ENCODE measurements at regions not wholly inside any gene's neighbourhood (a gene's known extent, or its start where the extent isn't known, plus 50 kb on each side); places are given as distances from the start of the nearest gene placed in this dataset.
"Not testable (repeated sequence)": the region's sequence is repeated elsewhere in the genome, so short reads cannot be mapped to it uniquely, and the experiment has no call there.

GRCh38 chr7:29723599-29723998 is 82.7 kb upstream of the WIPF3 start:
- no peaks in the 10 kb centered on the region for H3K36me3 Mint-ChIP-seq (ENCODE audit: low read depth)
- no peak overlapping the region for H3K27ac ChIP-seq (ENCODE audit: low read depth)
- peaks cover 8% of the 10 kb centered on the region for H3K4me1 Mint-ChIP-seq
- peaks cover 8% of the 10 kb centered on the region for H3K4me1 ChIP-seq (ENCODE audit: insufficient read depth)
- peak; percentile 43 for ATAC-seq
- H3K9me3 Mint-ChIP-seq: no peaks in the 10 kb centered on the region
- H3K27me3 Mint-ChIP-seq (ENCODE audit: insufficient read depth, low read depth, poor library complexity): no peaks in the 10 kb centered on the region
- no peaks in the 10 kb centered on the region for H3F3A ChIP-seq (replicated peaks; ENCODE audit: low read depth)
- no peak overlapping the region for H2AFZ ChIP-seq
- H3K27me3 ChIP-seq (ENCODE audit: insufficient read depth): no peaks in the 10 kb centered on the region
- H3K27ac Mint-ChIP-seq: peak overlapping the region; percentile 3; the same call in 1 of the 2 replicates
- no peak overlapping the region for H3K4me3 ChIP-seq
- H3K4me3 Mint-ChIP-seq: no peak overlapping the region
- no peak for TF ChIP-seq ZNF331 (CRISPR knock-in tag; IDR thresholded peaks at IDR 0.05; ENCODE audit: low read depth)
- no peak overlapping the region for H3K4me2 ChIP-seq
- H3K79me2 ChIP-seq (replicated peaks; ENCODE audit: insufficient read depth): no peaks in the 10 kb centered on the region
- DNase-seq (ENCODE audit: low spot score): peak; percentile 7
- no peaks in the 10 kb centered on the region for H4K20me1 ChIP-seq (replicated peaks; ENCODE audit: insufficient read depth)
- H3K9me2 ChIP-seq (ENCODE audit: insufficient read depth): no peaks in the 10 kb centered on the region
- H3K36me3 ChIP-seq (ENCODE audit: insufficient read depth): no peaks in the 10 kb centered on the region

- not testable (repeated sequence) for H3K4me3 Mint-ChIP-seq; H3K4me3 ChIP-seq; H3K4me1 Mint-ChIP-seq; H3K9me3 Mint-ChIP-seq; H3K36me3 Mint-ChIP-seq (ENCODE audit: low read depth); H3K9me2 ChIP-seq (ENCODE audit: insufficient read depth); H3K79me2 ChIP-seq (replicated peaks; ENCODE audit: insufficient read depth); H3K4me1 ChIP-seq (ENCODE audit: insufficient read depth); DNase-seq (ENCODE audit: low spot score); H3K27me3 Mint-ChIP-seq (ENCODE audit: insufficient read depth, low read depth, poor library complexity); H2AFZ ChIP-seq; H3K4me2 ChIP-seq; H3K27me3 ChIP-seq (ENCODE audit: insufficient read depth); H4K20me1 ChIP-seq (replicated peaks; ENCODE audit: insufficient read depth); H3K36me3 ChIP-seq (ENCODE audit: insufficient read depth); ATAC-seq; H3F3A ChIP-seq (replicated peaks; ENCODE audit: low read depth); H3K27ac Mint-ChIP-seq; H3K27ac ChIP-seq (ENCODE audit: low read depth)
Measured at GRCh38 chr7:29729534-29730165, 76.7 kb upstream of the WIPF3 start.

- no peaks in the 10 kb centered on the region for H3K4me1 ChIP-seq (ENCODE audit: insufficient read depth)
- H3F3A ChIP-seq (replicated peaks; ENCODE audit: low read depth): no peaks in the 10 kb centered on the region
- ATAC-seq (no peak), DNase-seq (ENCODE audit: low spot score) (no peak)
- H4K20me1 ChIP-seq (replicated peaks; ENCODE audit: insufficient read depth): no peaks in the 10 kb centered on the region
- no peak overlapping the region for H2AFZ ChIP-seq
- H3K36me3 ChIP-seq (ENCODE audit: insufficient read depth): no peaks in the 10 kb centered on the region
- no peaks in the 10 kb centered on the region for H3K27me3 ChIP-seq (ENCODE audit: insufficient read depth)
- no peak overlapping the region for H3K4me3 ChIP-seq
- H3K9me2 ChIP-seq (ENCODE audit: insufficient read depth): no peaks in the 10 kb centered on the region
- no peaks in the 10 kb centered on the region for H3K4me1 Mint-ChIP-seq
- no peaks in the 10 kb centered on the region for H3K27me3 Mint-ChIP-seq (ENCODE audit: insufficient read depth, low read depth, poor library complexity)
- H3K4me2 ChIP-seq: no peak overlapping the region
- H3K79me2 ChIP-seq (replicated peaks; ENCODE audit: insufficient read depth): no peaks in the 10 kb centered on the region
- H3K36me3 Mint-ChIP-seq (ENCODE audit: low read depth): no peaks in the 10 kb centered on the region
- H3K27ac Mint-ChIP-seq: no peak overlapping the region
- H3K27ac ChIP-seq (ENCODE audit: low read depth): no peak overlapping the region
- no peaks in the 10 kb centered on the region for H3K9me3 Mint-ChIP-seq
- H3K4me3 Mint-ChIP-seq: no peak overlapping the region
- TF ChIP-seq ZNF462 (CRISPR knock-in tag; IDR thresholded peaks at IDR 0.05) (no peak), POLR2AphosphoS5 (IDR thresholded peaks at IDR 0.05; ENCODE audit: low read depth) (no peak), ETS1 (IDR thresholded peaks at IDR 0.05) (no peak), REST (IDR thresholded peaks at IDR 0.05; ENCODE audit: unreplicated experiment) (no peak), NANOG (IDR thresholded peaks at IDR 0.05; ENCODE audit: borderline replicate concordance) (no peak)
Measured at GRCh38 chr7:29734246-29734731, 72.0 kb upstream of the WIPF3 start.

Measured in GM23338 (cell line).